H1 (cell line): ENCODE measurements at regions not wholly inside any gene's neighbourhood (a gene's known extent, or its start where the extent isn't known, plus 50 kb on each side); places are given as distances from the start of the nearest gene placed in this dataset.

Experiments used
- CTCF ChIA-PET: fragments of 300-600 bp; sonication (Branson Sonifier 250); formaldehyde crosslinking; loops from one replicate; lab custom pipeline; 2021; ENCODE audit not compliant: partially characterized antibody; lab: Charles Lee
- POLR2A ChIA-PET: fragments of 300-600 bp; sonication (Branson Sonifier 250); formaldehyde crosslinking; loops from one replicate; lab custom pipeline; 2021; ENCODE audit warnings: inconsistent platforms; ENCODE audit not compliant: partially characterized antibody; lab: Charles Lee
- DNase-seq, 2 experiments: peaks; one replicate each; pipeline versions ENCODE4 v3.0.0 to v3.0.0-alpha.2; 2010 to 2022; ENCODE audit warnings: low spot score in 2 of 2, low read depth in 1 of 2, mixed read lengths in 1 of 2
- FAIRE-seq: peaks from 2 replicates; lab custom pipeline; 2011; peaks lifted over from hg19 to GRCh38; lab: Jason Lieb, UNC
- H2AFZ ChIP-seq: 2 replicates; pipeline ENCODE4 v1.8.1; 2012; ENCODE audit warnings: low read length, inconsistent platforms
- H2AK5ac ChIP-seq: 2 replicates; pipeline ENCODE4 v1.6.1; 2013; ENCODE audit warnings: low read depth, low read length
- H2BK120ac ChIP-seq: replicated peaks from 2 replicates; pipeline ENCODE3; 2013; ENCODE audit warnings: low read depth, low read length, inconsistent platforms
- H2BK12ac ChIP-seq: 2 replicates; pipeline ENCODE4 v1.6.1; 2013; ENCODE audit warnings: low read depth, low read length
- H2BK15ac ChIP-seq: 2 replicates; pipeline ENCODE4 v1.6.1; 2013; ENCODE audit warnings: low read length
- H2BK20ac ChIP-seq: 2 replicates; pipeline ENCODE4 v1.6.1; 2013; ENCODE audit warnings: low read length
- H2BK5ac ChIP-seq: 2 replicates; pipeline ENCODE4 v1.6.1; 2013; ENCODE audit warnings: low read depth, low read length
- H3K14ac ChIP-seq: 2 replicates; pipeline ENCODE4 v1.6.1; 2013; ENCODE audit warnings: inconsistent platforms; ENCODE audit not compliant: insufficient read length
- H3K18ac ChIP-seq: 2 replicates; pipeline ENCODE4 v1.6.1; 2013; ENCODE audit warnings: low read length; ENCODE audit errors: extremely low read depth
- H3K23ac ChIP-seq: 2 replicates; pipeline ENCODE4 v1.6.1; 2013; ENCODE audit warnings: inconsistent platforms; ENCODE audit not compliant: insufficient read length
- H3K23me2 ChIP-seq: 2 replicates; pipeline ENCODE4 v1.6.1; 2013; ENCODE audit warnings: low read depth, low read length
- H3K27ac ChIP-seq: 2 replicates; pipeline ENCODE4 v1.6.1; 2011; ENCODE audit warnings: low read depth, low read length, inconsistent platforms
- H3K27me3 ChIP-seq, 4 experiments: replicated peaks in 1 of 4; 1 replicate in 1 of 4; 2 replicates in 3 of 4; pipeline versions ENCODE4 v1.6.1 to v1.8.1; 2011 to 2013; ENCODE audit warnings: low read length in 3 of 4, mild to moderate bottlenecking in 3 of 4, inconsistent platforms in 2 of 4, mixed read lengths in 2 of 4, moderate library complexity in 1 of 4; ENCODE audit not compliant: control insufficient read depth in 3 of 4, insufficient read depth in 3 of 4; ENCODE audit errors: extremely low read depth in 1 of 4
- H3K36me3 ChIP-seq, 4 experiments: 2 replicates each; pipeline versions ENCODE4 v1.6.1 to v1.8.1; 2011 to 2013; ENCODE audit warnings: mild to moderate bottlenecking in 4 of 4, low read length in 3 of 4, moderate library complexity in 2 of 4, control low read depth in 1 of 4, inconsistent platforms in 1 of 4; ENCODE audit not compliant: insufficient read depth in 4 of 4, control insufficient read depth in 2 of 4
- H3K4ac ChIP-seq: replicated peaks from 2 replicates; pipeline ENCODE3; 2013; ENCODE audit warnings: low read length, low read depth, mixed read lengths, inconsistent platforms; ENCODE audit not compliant: insufficient read length
- H3K4me1 ChIP-seq, 4 experiments: replicated peaks in 1 of 4; 1 replicate in 1 of 4; 2 replicates in 3 of 4; pipeline versions ENCODE4 v1.6.1 to v1.8.1; 2011 to 2013; ENCODE audit warnings: low read length in 3 of 4, inconsistent platforms in 2 of 4, mixed read lengths in 1 of 4; ENCODE audit not compliant: insufficient read depth in 4 of 4, control insufficient read depth in 3 of 4
- H3K4me2 ChIP-seq, 2 experiments: 2 replicates each; pipeline versions ENCODE4 v1.6.1 to v1.8.1; 2011 to 2013; ENCODE audit warnings: low read depth in 2 of 2, low read length in 2 of 2, control low read depth in 1 of 2, inconsistent platforms in 1 of 2, mild to moderate bottlenecking in 1 of 2; ENCODE audit not compliant: insufficient read depth in 1 of 2
- H3K4me3 ChIP-seq, 4 experiments: fragments of 200-600, 300-600 bp in 1 of 4; sonication (generic), shearing (Covaris generic), sonication (Bioruptor Twin) in 1 of 4; 2 replicates each; pipeline versions ENCODE4 v1.5.1 to v1.8.1; 2011 to 2016; ENCODE audit warnings: low read length in 4 of 4, low read depth in 3 of 4, control low read depth in 2 of 4, inconsistent platforms in 2 of 4, mild to moderate bottlenecking in 2 of 4, mixed read lengths in 1 of 4, moderate library complexity in 1 of 4; ENCODE audit not compliant: insufficient read depth in 2 of 4; ENCODE audit errors: extremely low read depth in 1 of 4
- H3K56ac ChIP-seq: replicated peaks from 2 replicates; pipeline ENCODE3; 2013; ENCODE audit warnings: low read depth, mild to moderate bottlenecking, mixed read lengths, low read length, inconsistent platforms; ENCODE audit not compliant: insufficient read length
- H3K79me1 ChIP-seq: 2 replicates; pipeline ENCODE4 v1.6.1; 2013; ENCODE audit warnings: low read depth, low read length, control low read depth
- H3K79me2 ChIP-seq, 2 experiments: 2 replicates each; pipeline versions ENCODE4 v1.6.1 to v1.8.1; 2012 to 2013; ENCODE audit warnings: low read length in 2 of 2, mild to moderate bottlenecking in 2 of 2, inconsistent platforms in 1 of 2; ENCODE audit not compliant: insufficient read depth in 2 of 2, control insufficient read depth in 1 of 2
- H3K9ac ChIP-seq, 4 experiments: replicated peaks in 1 of 4; 1 replicate in 1 of 4; 2 replicates in 3 of 4; pipeline versions ENCODE4 v1.6.1 to v1.8.1; 2011 to 2013; ENCODE audit warnings: low read depth in 3 of 4, low read length in 3 of 4, control low read depth in 2 of 4, mild to moderate bottlenecking in 2 of 4, moderate library complexity in 2 of 4, inconsistent platforms in 1 of 4; ENCODE audit errors: extremely low read depth in 1 of 4
- H3K9me3 ChIP-seq, 2 experiments: 2 replicates each; pipeline versions ENCODE4 v1.6.1 to v1.8.1; 2012 to 2013; ENCODE audit warnings: mild to moderate bottlenecking in 2 of 2, moderate library complexity in 2 of 2, control low read depth in 1 of 2, inconsistent platforms in 1 of 2, low read depth in 1 of 2, low read length in 1 of 2, mixed read lengths in 1 of 2; ENCODE audit not compliant: insufficient read depth in 2 of 2
- H4K20me1 ChIP-seq, 2 experiments: replicated peaks in 1 of 2; 2 replicates each; pipeline versions ENCODE3 to v1.8.1; 2011 to 2013; ENCODE audit warnings: inconsistent platforms in 2 of 2, low read length in 2 of 2, mild to moderate bottlenecking in 1 of 2; ENCODE audit not compliant: insufficient read depth in 2 of 2, control insufficient read depth in 1 of 2
- H4K5ac ChIP-seq: 2 replicates; pipeline ENCODE4 v1.6.1; 2013; ENCODE audit warnings: low read length, low read depth, mixed read lengths, inconsistent platforms; ENCODE audit not compliant: insufficient read length
- H4K8ac ChIP-seq: 2 replicates; pipeline ENCODE4 v1.8.0; 2013; ENCODE audit warnings: mild to moderate bottlenecking, moderate library complexity, low read length, inconsistent platforms; ENCODE audit not compliant: insufficient read depth; ENCODE audit errors: extremely low read depth
- H4K91ac ChIP-seq: replicated peaks from 2 replicates; pipeline ENCODE3; 2013; ENCODE audit warnings: low read length, mixed read lengths, inconsistent platforms; ENCODE audit not compliant: insufficient read length
- CBX5 ChIP-seq: fragments of 300-800, 300-1000 bp; sonication (generic); IDR thresholded peaks from 2 replicates; pipeline ENCODE4 v1.7.1; 2016; ENCODE audit warnings: antibody characterized with exemption, low read length, low read depth
- CREB1 ChIP-seq: IDR thresholded peaks from 2 replicates; pipeline ENCODE4 v1.6.1; 2012; ENCODE audit warnings: inconsistent platforms
- EZH2 ChIP-seq: fragments of 200-600 bp; sonication (generic); IDR thresholded peaks from 2 replicates; pipeline ENCODE4 v1.7.1; 2012; ENCODE audit warnings: low read depth, mild to moderate bottlenecking, moderate library complexity, low read length, inconsistent platforms; ENCODE audit not compliant: severe bottlenecking
- KDM1A ChIP-seq: fragments of 200-600, 300-600 bp; sonication (generic); IDR thresholded peaks from 2 replicates; pipeline ENCODE4 v1.7.1; 2016; ENCODE audit warnings: mild to moderate bottlenecking, low read length, borderline replicate concordance
- PHF8 ChIP-seq: fragments of 200-600 bp; sonication (generic); conservative IDR thresholded peaks from 2 replicates; pipeline ENCODE4 v1.7.1; 2012; ENCODE audit warnings: low read depth, mild to moderate bottlenecking, inconsistent platforms, low read length, moderate library complexity
- POLR2A ChIP-seq, 2 experiments: IDR thresholded peaks; 1 replicate in 1 of 2; 2 replicates in 1 of 2; pipeline ENCODE4 v1.6.1; 2011; ENCODE audit warnings: low read depth in 2 of 2, low read length in 2 of 2, mild to moderate bottlenecking in 2 of 2; ENCODE audit errors: control extremely low read depth in 1 of 2
- RAD21 ChIP-seq, 2 experiments: IDR thresholded peaks in 1 of 2; conservative IDR thresholded peaks in 1 of 2; 2 replicates each; pipeline ENCODE4 v1.6.1; 2011; ENCODE audit warnings: low read depth in 2 of 2, low read length in 2 of 2, improper control_type of control experiment in 1 of 2, inconsistent platforms in 1 of 2, mild to moderate bottlenecking in 1 of 2, moderate library complexity in 1 of 2
- RNF2 ChIP-seq: fragments of 200-900, 300-1000 bp; sonication (generic); IDR thresholded peaks from 2 replicates; pipeline ENCODE4 v1.7.1; 2016; ENCODE audit warnings: borderline replicate concordance, low read depth, mild to moderate bottlenecking, antibody characterized with exemption, low read length; ENCODE audit not compliant: poor library complexity, severe bottlenecking; ENCODE audit errors: missing control alignments
- SIX5 ChIP-seq: IDR thresholded peaks from 2 replicates; pipeline ENCODE4 v1.6.1; 2011; ENCODE audit warnings: mild to moderate bottlenecking, low read depth, low read length
- ZNF274 ChIP-seq: IDR thresholded peaks from 2 replicates; pipeline ENCODE4 v1.7.0; 2012; ENCODE audit warnings: low read length, borderline replicate concordance; ENCODE audit errors: extremely low read depth
- WGBS, 2 experiments: shearing (Covaris generic) in 1 of 2; methylation state at CpG; one replicate each; pipeline versions ENCODE4 v1.1.6 to v1.1.7; 2013 to 2015; ENCODE audit warnings: low lambda C conversion rate in 2 of 2, mixed read lengths in 2 of 2, inconsistent platforms in 1 of 2, low coverage in 1 of 2, missing lambda C conversion rate in 1 of 2; ENCODE audit not compliant: insufficient replicate concordance in 2 of 2, insufficient coverage in 1 of 2, insufficient read length in 1 of 2; ENCODE audit errors: extremely low coverage in 1 of 2, missing lambda C conversion rate in 1 of 2; 5-methylcytosine and 5-hydroxymethylcytosine counted together
- TF ChIP-seq, protein P1 (sequence below): IDR thresholded peaks from 2 replicates; pipeline ENCODE4 v1.6.1; 2012; ENCODE audit warnings: inconsistent platforms

DNA sequence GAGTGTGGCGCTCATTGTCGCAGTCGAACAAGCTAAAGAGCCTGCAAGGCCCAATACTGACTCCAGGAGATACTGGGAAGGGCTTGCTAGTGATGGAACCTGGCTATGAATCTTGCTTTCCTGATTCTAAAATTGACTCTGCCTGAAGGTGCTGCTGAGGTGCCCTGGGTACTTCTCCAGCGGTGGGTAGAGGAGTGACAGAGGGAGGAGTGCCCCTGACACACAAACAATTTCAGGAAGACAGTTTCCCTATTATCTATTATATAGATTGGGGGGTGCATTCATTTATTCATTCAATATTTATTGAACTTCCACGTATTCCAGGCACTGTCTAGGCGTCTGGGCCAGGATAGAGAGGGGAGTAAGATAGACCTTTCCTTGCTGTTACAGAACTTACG is 339.2 kb upstream of the GATB start:
- CTCF ChIA-PET: interaction anchor here (1.0 to 2.3 kb wide), 2 partner anchors 10 to 82 kb away, joined by 3 to 7 read pairs; no protein-coding TSS in a partner anchor
- no peak for DNase-seq
- Histone ChIP-seq H2AK5ac (no peak overlapping the region), H3K9me3 (no peaks in the 10 kb centered on the region), H2BK5ac (no peak overlapping the region), H3K4me2 (no peak overlapping the region), H3K23me2 (no peaks in the 10 kb centered on the region), H4K91ac (no peak overlapping the region), H3K4me3 (no peak overlapping the region), H3K36me3 (no peaks in the 10 kb centered on the region), H2BK20ac (no peak overlapping the region), H3K23ac (no peak overlapping the region), H3K18ac (no peak overlapping the region), H3K27ac (no peak overlapping the region), H3K79me1 (no peaks in the 10 kb centered on the region), H3K4ac (no peak overlapping the region), H3K27me3 (no peaks in the 10 kb centered on the region), H3K79me2 (no peaks in the 10 kb centered on the region), H2AFZ (no peak overlapping the region), H3K56ac (no peak overlapping the region), H2BK12ac (no peak overlapping the region), H4K20me1 (no peaks in the 10 kb centered on the region), H3K9ac (no peak overlapping the region), H2BK15ac (no peak overlapping the region), H3K14ac (no peak overlapping the region), H3K4me1 (peaks cover 0 to 3% (median 0%) of the 10 kb centered on the region in 4 experiments; a peak in 2 of 7 replicates), H2BK120ac (no peak overlapping the region), H4K5ac (no peak overlapping the region), H4K8ac (no peak overlapping the region)
- WGBS, 2 experiments: 89% methylated on average over 7 of the region's 7 CpGs; no CpG with 5 or more reads in 1 of the 2 experiments
- no peak for FAIRE-seq
- POLR2A ChIA-PET: interaction anchor here (1.6 kb wide), 1 partner anchor 13 kb away, joined by 4 read pairs; no protein-coding TSS in a partner anchor
- no peak for TF ChIP-seq CBX5
- no peak for TF ChIP-seq KDM1A
- TF ChIP-seq RAD21 (IDR thresholded peaks at IDR 0.05 in 1 of 2, conservative IDR thresholded peaks at IDR 0.05 in 1 of 2; ENCODE audit: low read depth in 2 of 2, low read length in 2 of 2): no peak
- TF ChIP-seq SIX5: no peak
- TF ChIP-seq CREB1: no peak
- TF ChIP-seq, protein P1, sequence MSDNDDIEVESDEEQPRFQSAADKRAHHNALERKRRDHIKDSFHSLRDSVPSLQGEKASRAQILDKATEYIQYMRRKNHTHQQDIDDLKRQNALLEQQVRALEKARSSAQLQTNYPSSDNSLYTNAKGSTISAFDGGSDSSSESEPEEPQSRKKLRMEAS: no peak
- no peak for TF ChIP-seq POLR2A (IDR thresholded peaks at IDR 0.05; ENCODE audit: control extremely low read depth in 1 of 2, low read depth in 2 of 2, low read length in 2 of 2)
- no peak for TF ChIP-seq ZNF274
- TF ChIP-seq PHF8: no peak
- no peak for TF ChIP-seq RNF2
- TF ChIP-seq EZH2: no peak
